ENCODE measurements at regions not wholly inside any gene's neighbourhood (a gene's known extent, or its start where the extent isn't known, plus 50 kb on each side); places are given as distances from the start of the nearest gene placed in this dataset.

- no peak overlapping the region; the same call in 1 of the 2 replicates for H4K8ac ChIP-seq (ENCODE audit: extremely low read depth, insufficient read depth, low read length)
These were observed 334.9 kb upstream of the SFSWAP start for GRCh38 chr12:131375972-131376345.

More at GRCh38 chr12:131375972-131376345, 334.9 kb upstream of the SFSWAP start:
- Histone ChIP-seq H3K9me3 (ENCODE audit: insufficient read depth in 2 of 2, low read depth in 1 of 2, low read length in 1 of 2) (no peaks in the 10 kb centered on the region), H3K4me3 (ENCODE audit: extremely low read depth in 1 of 4, insufficient read depth in 2 of 4, low read depth in 3 of 4, low read length in 4 of 4) (no peak overlapping the region), H3K18ac (ENCODE audit: extremely low read depth, low read length) (no peak overlapping the region), H2BK20ac (ENCODE audit: low read length) (no peak overlapping the region), H3K36me3 (ENCODE audit: control insufficient read depth in 2 of 4, insufficient read depth in 4 of 4, low read length in 3 of 4) (no peaks in the 10 kb centered on the region), H3K27ac (ENCODE audit: low read depth, low read length) (no peak overlapping the region), H4K20me1 (replicated peaks in 1 of 2; ENCODE audit: control insufficient read depth in 1 of 2, insufficient read depth in 2 of 2, low read length in 2 of 2) (peaks cover 0 to 2% of the 10 kb centered on the region in 2 experiments), H3K79me2 (ENCODE audit: control insufficient read depth in 1 of 2, insufficient read depth in 2 of 2, low read length in 2 of 2) (no peaks in the 10 kb centered on the region), H4K91ac (replicated peaks; ENCODE audit: insufficient read length, low read length) (no peak overlapping the region), H2AK5ac (ENCODE audit: low read depth, low read length) (no peak overlapping the region), H3K27me3 (replicated peaks in 1 of 4; ENCODE audit: control insufficient read depth in 3 of 4, extremely low read depth in 1 of 4, insufficient read depth in 3 of 4, low read length in 3 of 4) (peaks cover 0 to 6% (median 5%) of the 10 kb centered on the region in 4 experiments; a peak in 2 of 7 replicates), H3K23ac (ENCODE audit: insufficient read length) (no peak overlapping the region), H3K4me2 (ENCODE audit: insufficient read depth in 1 of 2, low read depth in 2 of 2, low read length in 2 of 2) (no peak overlapping the region), H3K56ac (replicated peaks; ENCODE audit: insufficient read length, low read depth, low read length) (no peak overlapping the region), H3K4me1 (replicated peaks in 1 of 4; ENCODE audit: control insufficient read depth in 3 of 4, insufficient read depth in 4 of 4, low read length in 3 of 4) (peaks cover 0 to 13% (median 7%) of the 10 kb centered on the region in 4 experiments; a peak in 6 of 7 replicates), H3K23me2 (ENCODE audit: low read depth, low read length) (peaks cover 5% of the 10 kb centered on the region; the same call in 1 of the 2 replicates), H2BK120ac (replicated peaks; ENCODE audit: low read depth, low read length) (no peak overlapping the region), H3K14ac (ENCODE audit: insufficient read length) (no peak overlapping the region), H2BK12ac (ENCODE audit: low read depth, low read length) (no peak overlapping the region), H4K5ac (ENCODE audit: insufficient read length, low read depth, low read length) (no peak overlapping the region), H2AFZ (ENCODE audit: low read length) (no peak overlapping the region), H2BK5ac (ENCODE audit: low read depth, low read length) (no peak overlapping the region), H2BK15ac (ENCODE audit: low read length) (no peak overlapping the region), H3K4ac (replicated peaks; ENCODE audit: insufficient read length, low read depth, low read length) (no peak overlapping the region), H3K79me1 (ENCODE audit: low read depth, low read length) (no peaks in the 10 kb centered on the region), H3K9ac (replicated peaks in 1 of 4; ENCODE audit: extremely low read depth in 1 of 4, low read depth in 3 of 4, low read length in 3 of 4) (no peak overlapping the region)
- ChIA-PET CTCF (ENCODE audit: partially characterized antibody) (interaction anchor here (0.6 kb wide), 1 partner anchor 11 kb away, joined by 3 read pairs; no protein-coding TSS in a partner anchor), POLR2A (ENCODE audit: partially characterized antibody) (no interaction called here)
- DNase-seq (ENCODE audit: low read depth in 1 of 2, low spot score in 2 of 2) (no peak), FAIRE-seq (no peak)
- 94% methylated on average over 8 of the region's 8 CpGs; no CpG with 5 or more reads in 1 of the 2 experiments for WGBS, 2 experiments (ENCODE audit: extremely low coverage in 1 of 2, insufficient coverage in 1 of 2, insufficient read length in 1 of 2, insufficient replicate concordance in 2 of 2, low coverage in 1 of 2, low lambda C conversion rate in 2 of 2, missing lambda C conversion rate in 1 of 2)
- TF ChIP-seq GTF2F1 (IDR thresholded peaks at IDR 0.05; ENCODE audit: borderline replicate concordance, low read depth, low read length), result no peak
- no peak for TF ChIP-seq KDM1A (IDR thresholded peaks at IDR 0.05; ENCODE audit: borderline replicate concordance, low read length)
- TF ChIP-seq SRF (IDR thresholded peaks at IDR 0.05; ENCODE audit: low read depth, low read length), result no peak
- no peak for TF ChIP-seq NRF1 (IDR thresholded peaks at IDR 0.05; ENCODE audit: low read depth, low read length)
- no peak for TF ChIP-seq POLR2A (IDR thresholded peaks at IDR 0.05; ENCODE audit: control extremely low read depth in 1 of 2, low read depth in 2 of 2, low read length in 2 of 2)

Data from H1 (cell line).